ENCODE measurements at regions not wholly inside any gene's neighbourhood (a gene's known extent, or its start where the extent isn't known, plus 50 kb on each side); places are given as distances from the start of the nearest gene placed in this dataset.
"Not testable (repeated sequence)": the region's sequence is repeated elsewhere in the genome, so short reads cannot be mapped to it uniquely, and the experiment has no call there.

- POLR2A ChIA-PET; H3K27me3 ChIP-seq (replicated peaks in 1 of 2; ENCODE audit: control insufficient read depth in 2 of 2, extremely low read depth in 1 of 2, insufficient read depth in 2 of 2, low read length in 1 of 2); H3K4me1 ChIP-seq (ENCODE audit: control insufficient read depth in 1 of 2, extremely low read depth in 1 of 2, insufficient read depth in 2 of 2, low read length in 2 of 2); H3K27ac Mint-ChIP-seq; H3K36me3 Mint-ChIP-seq; H3K27ac ChIP-seq (ENCODE audit: low read length); DNase-seq; H3K27me3 Mint-ChIP-seq; H3K4me3 Mint-ChIP-seq; H3K9me3 ChIP-seq; H3K36me3 ChIP-seq (ENCODE audit: control insufficient read depth in 2 of 2, extremely low read depth in 1 of 2, insufficient read depth in 1 of 2, low read length in 1 of 2); CTCF ChIA-PET; H3K4me3 ChIP-seq (ENCODE audit: control insufficient read depth in 1 of 2, extremely low read depth in 1 of 2, low read length in 1 of 2); ATAC-seq (replicated peaks in 1 of 4); H3K9me3 Mint-ChIP-seq: not testable (repeated sequence)
- H3K4me1 Mint-ChIP-seq, result peaks cover 6 to 10% (median 10%) of the 10 kb centered on the region in 3 donors
- WGBS (ENCODE audit: insufficient coverage), result no CpG with 5 or more reads among the region's 8 CpGs
These were observed 264.7 kb downstream of the BCL2L11 start for GRCh38 chr2:111385226-111385957.

DNA sequence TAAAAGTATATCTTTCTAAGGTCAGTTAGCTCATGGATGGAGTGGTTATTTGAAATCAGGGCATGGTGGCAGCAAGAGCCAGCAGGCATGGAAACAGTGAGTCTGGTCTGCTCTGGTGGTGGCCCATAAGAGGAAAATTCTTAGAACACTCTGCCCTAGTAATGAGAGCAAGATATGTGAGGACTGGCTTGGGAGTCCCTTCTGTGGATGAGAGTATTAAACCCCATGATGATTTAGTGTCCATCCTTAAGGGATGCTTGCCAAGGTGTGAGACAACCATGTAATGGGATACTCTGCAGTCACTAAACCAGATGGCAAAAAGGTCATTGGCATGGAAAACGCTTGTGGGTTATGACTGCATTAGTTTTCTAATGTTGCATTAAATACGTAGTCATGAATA is 269.9 kb downstream of the BCL2L11 start:
- H3K27ac ChIP-seq (ENCODE audit: low read length); ATAC-seq (replicated peaks in 1 of 4); H3K4me3 Mint-ChIP-seq; H3K9me3 ChIP-seq; H3K4me1 Mint-ChIP-seq; H3K27me3 ChIP-seq (replicated peaks in 1 of 2; ENCODE audit: control insufficient read depth in 2 of 2, extremely low read depth in 1 of 2, insufficient read depth in 2 of 2, low read length in 1 of 2); DNase-seq; H3K27me3 Mint-ChIP-seq; H3K4me1 ChIP-seq (ENCODE audit: control insufficient read depth in 1 of 2, extremely low read depth in 1 of 2, insufficient read depth in 2 of 2, low read length in 2 of 2); POLR2A ChIA-PET; H3K27ac Mint-ChIP-seq; H3K9me3 Mint-ChIP-seq; CTCF ChIA-PET; H3K36me3 ChIP-seq (ENCODE audit: control insufficient read depth in 2 of 2, extremely low read depth in 1 of 2, insufficient read depth in 1 of 2, low read length in 1 of 2); H3K36me3 Mint-ChIP-seq; H3K4me3 ChIP-seq (ENCODE audit: control insufficient read depth in 1 of 2, extremely low read depth in 1 of 2, low read length in 1 of 2): not testable (repeated sequence)
- WGBS (ENCODE audit: insufficient coverage), result no CpG with 5 or more reads among the region's 2 CpGs

DNA sequence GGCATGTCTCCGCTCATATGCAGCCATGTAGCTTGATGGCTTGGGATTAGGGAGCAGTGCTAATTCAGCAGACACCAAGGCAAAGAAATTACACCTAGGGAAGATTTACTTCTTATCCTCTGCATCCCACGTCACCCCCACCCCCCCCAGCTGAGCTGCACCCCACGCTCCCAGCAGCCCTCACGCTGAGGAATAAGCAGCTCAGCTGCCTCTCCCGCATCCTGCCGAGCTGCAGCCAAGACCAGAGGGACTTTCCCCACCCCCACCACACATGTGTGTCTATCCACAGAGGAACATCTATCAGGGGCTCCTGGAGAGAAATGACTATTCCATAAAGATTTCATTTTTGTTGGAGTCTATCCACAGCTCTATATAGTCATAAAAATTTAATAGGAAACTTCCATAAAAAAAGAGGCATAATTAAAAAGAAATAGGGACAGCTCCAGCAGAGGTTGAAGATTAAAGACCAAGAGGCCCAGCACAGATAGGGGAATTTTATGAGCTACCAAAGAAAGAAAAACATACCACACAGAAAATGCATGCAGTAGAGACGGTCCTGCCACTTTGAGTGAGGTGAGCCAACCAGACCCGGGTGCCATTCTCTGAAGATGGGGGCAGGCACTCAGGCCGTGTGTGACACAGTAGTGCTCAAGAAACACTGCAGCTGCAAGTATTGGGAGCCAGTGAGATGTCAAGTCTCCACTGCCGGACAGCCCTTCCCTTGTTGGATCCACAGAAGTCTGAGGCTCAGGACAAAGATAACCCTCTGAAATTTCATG is 274.8 kb downstream of the BCL2L11 start:
- H3K9me3 Mint-ChIP-seq; H3K4me1 Mint-ChIP-seq; H3K9me3 ChIP-seq; H3K27me3 Mint-ChIP-seq; H3K4me3 Mint-ChIP-seq; H3K4me1 ChIP-seq (ENCODE audit: control insufficient read depth in 1 of 2, extremely low read depth in 1 of 2, insufficient read depth in 2 of 2, low read length in 2 of 2); CTCF ChIA-PET; H3K27ac ChIP-seq (ENCODE audit: low read length); POLR2A ChIA-PET; H3K36me3 Mint-ChIP-seq; H3K27me3 ChIP-seq (replicated peaks in 1 of 2; ENCODE audit: control insufficient read depth in 2 of 2, extremely low read depth in 1 of 2, insufficient read depth in 2 of 2, low read length in 1 of 2); H3K36me3 ChIP-seq (ENCODE audit: control insufficient read depth in 2 of 2, extremely low read depth in 1 of 2, insufficient read depth in 1 of 2, low read length in 1 of 2); H3K4me3 ChIP-seq (ENCODE audit: control insufficient read depth in 1 of 2, extremely low read depth in 1 of 2, low read length in 1 of 2): not testable (repeated sequence)
- peak overlapping the region in 1 of 2 donors; percentile 52 for H3K27ac Mint-ChIP-seq
- 60% methylated on average over 1 of the region's 10 CpGs for WGBS (ENCODE audit: insufficient coverage)
- DNase-seq (peak in 26 of 35 experiments; percentile 2 to 57 (median 23)), ATAC-seq (replicated peaks in 1 of 4) (peak in 3 of 4 experiments; percentile 76 to 89 (median 84))

GRCh38 chr2:111400598-111401253 is 280.0 kb downstream of the BCL2L11 start:
- POLR2A ChIA-PET, result not testable (repeated sequence)

DNA sequence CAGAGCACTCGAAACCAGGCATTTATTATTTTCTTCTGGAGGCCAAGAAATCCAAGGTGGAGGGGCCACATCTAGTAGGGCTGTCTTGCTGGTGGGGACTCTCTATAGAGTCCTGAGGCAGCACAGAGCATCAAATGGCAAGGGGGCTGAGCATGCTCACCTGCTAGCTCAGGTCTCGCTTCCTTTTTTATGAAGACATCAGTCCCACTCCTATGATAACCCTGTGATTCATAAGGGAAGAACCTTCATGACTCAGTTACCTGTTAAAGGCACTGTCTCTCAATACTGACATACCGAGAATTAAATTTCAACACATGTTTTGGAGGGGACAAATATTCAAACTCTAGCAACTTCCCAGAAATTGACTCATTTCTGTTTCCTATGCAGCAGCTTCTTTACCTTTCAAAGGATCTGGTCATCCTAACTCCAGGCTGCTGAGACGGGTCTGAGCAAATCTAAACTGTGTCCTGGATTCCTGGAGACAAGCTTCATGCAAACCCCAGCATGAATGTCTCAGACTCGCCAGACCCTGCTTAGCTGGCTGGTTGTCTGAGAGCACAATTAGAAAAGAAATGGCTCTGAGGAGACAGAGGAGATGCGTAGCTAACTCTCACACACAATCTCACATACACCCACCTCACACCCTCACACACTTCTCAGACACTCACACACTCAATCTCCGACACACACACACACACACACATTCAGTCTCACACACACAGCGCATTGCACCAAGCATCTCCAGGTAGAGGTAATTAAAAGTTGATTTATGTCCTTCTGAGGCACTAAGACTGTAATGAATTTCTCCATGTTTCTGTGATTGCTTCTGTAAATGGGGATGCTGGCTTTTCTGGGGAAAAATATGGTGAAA is 280.8 kb downstream of the BCL2L11 start:
- H3K27ac ChIP-seq (ENCODE audit: low read length); H3K36me3 ChIP-seq (ENCODE audit: control insufficient read depth in 2 of 2, extremely low read depth in 1 of 2, insufficient read depth in 1 of 2, low read length in 1 of 2); H3K36me3 Mint-ChIP-seq; POLR2A ChIA-PET; H3K4me1 Mint-ChIP-seq; H3K9me3 ChIP-seq; H3K27ac Mint-ChIP-seq; H3K27me3 Mint-ChIP-seq; DNase-seq; CTCF ChIA-PET; H3K27me3 ChIP-seq (replicated peaks in 1 of 2; ENCODE audit: control insufficient read depth in 2 of 2, extremely low read depth in 1 of 2, insufficient read depth in 2 of 2, low read length in 1 of 2); H3K9me3 Mint-ChIP-seq; H3K4me1 ChIP-seq (ENCODE audit: control insufficient read depth in 1 of 2, extremely low read depth in 1 of 2, insufficient read depth in 2 of 2, low read length in 2 of 2); H3K4me3 Mint-ChIP-seq; H3K4me3 ChIP-seq (ENCODE audit: control insufficient read depth in 1 of 2, extremely low read depth in 1 of 2, low read length in 1 of 2): not testable (repeated sequence)
- peak in 3 of 4 experiments; percentile 42 to 70 (median 64) for ATAC-seq (replicated peaks in 1 of 4)
- no CpG with 5 or more reads among the region's 8 CpGs for WGBS (ENCODE audit: insufficient coverage)

More at GRCh38 chr2:111400598-111401253, 280.0 kb downstream of the BCL2L11 start:
- H3K36me3 Mint-ChIP-seq; H3K36me3 ChIP-seq (ENCODE audit: control insufficient read depth in 2 of 2, extremely low read depth in 1 of 2, insufficient read depth in 1 of 2, low read length in 1 of 2); CTCF ChIA-PET; H3K27ac ChIP-seq (ENCODE audit: low read length); H3K9me3 Mint-ChIP-seq; H3K27ac Mint-ChIP-seq; H3K4me3 ChIP-seq (ENCODE audit: control insufficient read depth in 1 of 2, extremely low read depth in 1 of 2, low read length in 1 of 2); H3K4me1 Mint-ChIP-seq; H3K9me3 ChIP-seq; ATAC-seq (replicated peaks in 1 of 4); DNase-seq; H3K4me1 ChIP-seq (ENCODE audit: control insufficient read depth in 1 of 2, extremely low read depth in 1 of 2, insufficient read depth in 2 of 2, low read length in 2 of 2); H3K4me3 Mint-ChIP-seq; H3K27me3 Mint-ChIP-seq; H3K27me3 ChIP-seq (replicated peaks in 1 of 2; ENCODE audit: control insufficient read depth in 2 of 2, extremely low read depth in 1 of 2, insufficient read depth in 2 of 2, low read length in 1 of 2): not testable (repeated sequence)
- 59% methylated on average over 3 of the region's 3 CpGs for WGBS (ENCODE audit: insufficient coverage)

- H3K27ac ChIP-seq (ENCODE audit: low read length); H3K4me1 Mint-ChIP-seq; CTCF ChIA-PET; H3K4me1 ChIP-seq (ENCODE audit: control insufficient read depth in 1 of 2, extremely low read depth in 1 of 2, insufficient read depth in 2 of 2, low read length in 2 of 2); H3K36me3 ChIP-seq (ENCODE audit: control insufficient read depth in 2 of 2, extremely low read depth in 1 of 2, insufficient read depth in 1 of 2, low read length in 1 of 2); POLR2A ChIA-PET; H3K9me3 ChIP-seq; H3K27me3 ChIP-seq (replicated peaks in 1 of 2; ENCODE audit: control insufficient read depth in 2 of 2, extremely low read depth in 1 of 2, insufficient read depth in 2 of 2, low read length in 1 of 2); DNase-seq; H3K36me3 Mint-ChIP-seq; H3K27ac Mint-ChIP-seq; H3K9me3 Mint-ChIP-seq; H3K4me3 ChIP-seq (ENCODE audit: control insufficient read depth in 1 of 2, extremely low read depth in 1 of 2, low read length in 1 of 2); H3K27me3 Mint-ChIP-seq; H3K4me3 Mint-ChIP-seq: not testable (repeated sequence)
- ATAC-seq (replicated peaks in 1 of 4), result peak; percentile 52 to 83 (median 78)
These were observed 281.7 kb downstream of the BCL2L11 start for GRCh38 chr2:111402450-111402849.

Data from T-cell (primary cell).